Epithelial cell of esophagus (primary cell): ENCODE measurements at regions not wholly inside any gene's neighbourhood (a gene's known extent, or its start where the extent isn't known, plus 50 kb on each side); places are given as distances from the start of the nearest gene placed in this dataset.

ENCODE experiments used
- DNase-seq: peaks from one replicate; pipeline ENCODE4 v3.0.0; 2010; ENCODE audit warnings: low read depth
- H3K4me3 ChIP-seq: 2 replicates; pipeline ENCODE4 v1.5.1; 2011; ENCODE audit warnings: mild to moderate bottlenecking, low read length, control low read depth
- CTCF ChIP-seq: IDR thresholded peaks from 2 replicates; pipeline ENCODE4 v1.5.1; 2011; ENCODE audit warnings: low read depth, mild to moderate bottlenecking, low read length, control low read depth, inconsistent platforms; ENCODE audit not compliant: insufficient read depth; ENCODE audit errors: missing control alignments

- H3K4me3 ChIP-seq = no peak overlapping the region
- peak; percentile 64 for DNase-seq
- TF ChIP-seq CTCF = no peak
Measured at GRCh38 chrX:74251006-74251930, 52.7 kb upstream of the ZCCHC13 start.

GRCh38 chrX:74250574-74250973, 53.4 kb upstream of the ZCCHC13 start:
- DNase-seq = no peak
- TF ChIP-seq CTCF = no peak
- H3K4me3 ChIP-seq = no peak overlapping the region

GRCh38 chrX:74249963-74250362, 54.0 kb upstream of the ZCCHC13 start:
- no peak for TF ChIP-seq CTCF
- no peak for DNase-seq

GRCh38 chrX:74248889-74249288, 55.1 kb upstream of the ZCCHC13 start:
- no peak overlapping the region for H3K4me3 ChIP-seq
- DNase-seq = peak; percentile 29
- TF ChIP-seq CTCF = no peak

More at GRCh38 chrX:74249963-74250362, 54.0 kb upstream of the ZCCHC13 start:
- H3K4me3 ChIP-seq = no peak overlapping the region

GRCh38 chrX:74246524-74246923, 57.5 kb upstream of the ZCCHC13 start:
- H3K4me3 ChIP-seq = no peak overlapping the region
- peak; percentile 54 for DNase-seq
- no peak for TF ChIP-seq CTCF

GRCh38 chrX:74242484-74243138, 61.4 kb upstream of the ZCCHC13 start:
- TF ChIP-seq CTCF = no peak
- H3K4me3 ChIP-seq = no peak overlapping the region
- DNase-seq = peak; percentile 24
